ENCODE measurements at regions not wholly inside any gene's neighbourhood (a gene's known extent, or its start where the extent isn't known, plus 50 kb on each side); places are given as distances from the start of the nearest gene placed in this dataset.
"Not testable (repeated sequence)": the region's sequence is repeated elsewhere in the genome, so short reads cannot be mapped to it uniquely, and the experiment has no call there.

DNA sequence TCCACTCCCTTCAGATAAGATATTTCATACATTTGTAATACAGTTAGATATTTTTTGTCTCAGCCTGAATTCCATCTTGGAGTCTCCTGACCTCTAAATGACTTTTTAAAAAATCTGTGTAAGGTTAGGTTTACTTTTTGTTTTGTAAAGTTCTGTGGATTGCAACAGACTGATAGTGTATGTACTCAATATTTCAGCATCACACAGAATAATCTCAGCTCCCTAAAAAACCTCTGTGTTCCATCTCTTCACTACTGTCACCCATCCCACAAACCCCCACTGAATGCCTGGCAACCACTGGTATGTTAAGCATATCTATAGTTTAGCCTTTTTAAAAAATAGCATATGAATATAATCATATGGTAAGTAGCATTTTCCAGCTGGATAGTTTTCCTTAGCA lies 951.1 kb upstream of the ADAMTS5 start:
- H3K36me3 ChIP-seq (ENCODE audit: insufficient read depth, low read length); H3K4me2 ChIP-seq (ENCODE audit: insufficient read depth, low read length); H2AFZ ChIP-seq (ENCODE audit: low read length); H4K20me1 ChIP-seq (ENCODE audit: insufficient read depth, low read length); H3K9me3 ChIP-seq (ENCODE audit: low read depth, low read length); H3K27ac ChIP-seq (ENCODE audit: low read depth, low read length); H3K79me2 ChIP-seq (ENCODE audit: insufficient read depth, low read length); H3K4me3 ChIP-seq (ENCODE audit: insufficient read depth, low read length); H3K27me3 ChIP-seq (ENCODE audit: insufficient read depth, low read length); H3K4me1 ChIP-seq (ENCODE audit: insufficient read depth, low read length); DNase-seq (ENCODE audit: insufficient read length, low spot score, missing footprints): not testable (repeated sequence)

DNA sequence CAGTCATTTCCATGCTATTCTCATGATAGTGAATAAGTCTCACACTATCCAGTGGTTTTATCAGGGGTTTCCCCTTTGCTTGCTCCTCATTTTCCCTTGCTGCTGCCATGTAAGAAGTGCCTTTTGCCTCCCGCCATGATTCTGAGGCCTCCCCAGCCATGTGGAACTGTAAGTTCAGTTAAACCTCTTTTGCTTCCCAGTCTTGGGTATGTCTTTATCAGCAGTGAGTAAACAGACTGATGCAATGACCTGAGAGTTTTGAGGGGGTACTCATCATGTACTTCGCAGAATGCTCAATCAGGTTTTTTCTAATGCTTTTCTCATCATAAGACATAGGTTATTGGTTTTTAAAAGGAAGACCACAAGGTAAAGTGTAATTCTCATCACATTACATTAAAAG lies 949.4 kb upstream of the ADAMTS5 start:
- H2AFZ ChIP-seq (ENCODE audit: low read length); H3K27ac ChIP-seq (ENCODE audit: low read depth, low read length); H3K27me3 ChIP-seq (ENCODE audit: insufficient read depth, low read length); H3K9me3 ChIP-seq (ENCODE audit: low read depth, low read length); H3K79me2 ChIP-seq (ENCODE audit: insufficient read depth, low read length); DNase-seq (ENCODE audit: insufficient read length, low spot score, missing footprints); H3K36me3 ChIP-seq (ENCODE audit: insufficient read depth, low read length); H3K4me2 ChIP-seq (ENCODE audit: insufficient read depth, low read length); H3K4me3 ChIP-seq (ENCODE audit: insufficient read depth, low read length); H3K4me1 ChIP-seq (ENCODE audit: insufficient read depth, low read length); H4K20me1 ChIP-seq (ENCODE audit: insufficient read depth, low read length): not testable (repeated sequence)

DNA sequence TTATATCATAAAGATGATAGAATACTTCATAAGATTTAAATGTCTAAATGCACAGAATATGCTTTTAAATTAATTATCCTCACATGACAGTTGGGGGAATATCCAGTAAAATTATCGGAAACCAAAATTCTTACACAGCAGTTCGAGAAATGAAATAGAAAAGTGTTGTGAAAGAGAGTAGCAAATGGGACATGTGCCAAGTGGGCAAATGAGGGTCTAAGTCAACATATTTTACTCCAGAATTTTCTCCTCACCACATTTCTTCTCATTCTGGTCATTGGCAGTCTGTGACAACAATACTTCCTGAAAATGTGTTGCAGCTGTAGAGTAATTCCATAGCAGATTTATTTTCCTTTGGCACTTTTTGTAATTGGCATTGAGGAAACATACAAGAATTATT lies 945.2 kb upstream of the ADAMTS5 start:
- H3K4me2 ChIP-seq (ENCODE audit: insufficient read depth, low read length); H3K27me3 ChIP-seq (ENCODE audit: insufficient read depth, low read length); DNase-seq (ENCODE audit: insufficient read length, low spot score, missing footprints); H3K36me3 ChIP-seq (ENCODE audit: insufficient read depth, low read length); H3K4me3 ChIP-seq (ENCODE audit: insufficient read depth, low read length); H3K27ac ChIP-seq (ENCODE audit: low read depth, low read length); H3K4me1 ChIP-seq (ENCODE audit: insufficient read depth, low read length); H3K9me3 ChIP-seq (ENCODE audit: low read depth, low read length); H4K20me1 ChIP-seq (ENCODE audit: insufficient read depth, low read length); H2AFZ ChIP-seq (ENCODE audit: low read length); H3K79me2 ChIP-seq (ENCODE audit: insufficient read depth, low read length): not testable (repeated sequence)

DNA sequence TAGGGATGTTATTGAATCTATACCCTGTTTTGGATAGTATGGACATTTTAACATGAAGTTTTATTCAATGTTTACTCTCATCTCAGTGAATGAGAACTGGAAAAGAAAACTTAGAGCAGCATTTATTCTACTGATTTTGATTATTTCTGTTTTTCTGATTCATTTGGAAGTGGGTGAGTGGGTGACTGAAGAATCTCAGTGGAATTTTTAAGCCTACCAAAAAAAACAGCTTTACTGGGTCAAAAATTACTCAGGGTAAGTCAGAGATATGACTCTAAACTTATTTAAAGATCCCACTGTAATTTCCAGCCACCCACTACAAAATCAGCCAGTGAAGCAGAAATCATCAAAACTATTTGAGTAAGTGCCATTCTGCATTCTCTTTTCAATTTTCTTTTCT lies 942.6 kb upstream of the ADAMTS5 start:
- not testable (repeated sequence) for H3K79me2 ChIP-seq (ENCODE audit: insufficient read depth, low read length); H3K9me3 ChIP-seq (ENCODE audit: low read depth, low read length); H3K36me3 ChIP-seq (ENCODE audit: insufficient read depth, low read length); H3K27me3 ChIP-seq (ENCODE audit: insufficient read depth, low read length); H3K4me1 ChIP-seq (ENCODE audit: insufficient read depth, low read length); H3K4me3 ChIP-seq (ENCODE audit: insufficient read depth, low read length); H4K20me1 ChIP-seq (ENCODE audit: insufficient read depth, low read length); DNase-seq (ENCODE audit: insufficient read length, low spot score, missing footprints); H2AFZ ChIP-seq (ENCODE audit: low read length)
- H3K4me2 ChIP-seq (ENCODE audit: insufficient read depth, low read length) = peak overlapping the region; percentile 40
- H3K27ac ChIP-seq (ENCODE audit: low read depth, low read length) = peak overlapping the region; percentile 90

DNA sequence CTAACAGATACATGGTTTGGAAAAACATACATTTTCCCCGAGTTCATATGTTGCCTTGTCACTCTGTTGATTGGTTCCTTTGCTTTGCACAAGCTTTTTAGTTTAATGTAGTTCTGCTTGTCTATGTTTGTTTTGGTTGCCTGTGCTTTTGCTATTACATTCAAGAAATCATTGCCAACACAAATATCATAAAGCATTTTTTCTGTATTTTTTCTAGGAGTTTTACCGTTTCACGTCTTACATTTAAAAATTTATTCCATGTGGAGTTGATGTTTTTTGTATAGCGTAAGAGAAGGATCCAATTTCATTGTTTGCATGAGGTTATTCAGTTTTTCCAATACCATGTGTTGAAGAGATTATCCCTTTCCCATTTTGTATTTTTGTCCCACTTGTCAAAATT lies 941.9 kb upstream of the ADAMTS5 start:
- H3K79me2 ChIP-seq (ENCODE audit: insufficient read depth, low read length); H3K27me3 ChIP-seq (ENCODE audit: insufficient read depth, low read length); H2AFZ ChIP-seq (ENCODE audit: low read length); H3K9me3 ChIP-seq (ENCODE audit: low read depth, low read length); H3K4me1 ChIP-seq (ENCODE audit: insufficient read depth, low read length); H4K20me1 ChIP-seq (ENCODE audit: insufficient read depth, low read length); H3K36me3 ChIP-seq (ENCODE audit: insufficient read depth, low read length); H3K4me3 ChIP-seq (ENCODE audit: insufficient read depth, low read length); DNase-seq (ENCODE audit: insufficient read length, low spot score, missing footprints): not testable (repeated sequence)
- Histone ChIP-seq H3K27ac (ENCODE audit: low read depth, low read length) (peak overlapping the region; percentile 90), H3K4me2 (ENCODE audit: insufficient read depth, low read length) (peak overlapping the region; percentile 40)

DNA sequence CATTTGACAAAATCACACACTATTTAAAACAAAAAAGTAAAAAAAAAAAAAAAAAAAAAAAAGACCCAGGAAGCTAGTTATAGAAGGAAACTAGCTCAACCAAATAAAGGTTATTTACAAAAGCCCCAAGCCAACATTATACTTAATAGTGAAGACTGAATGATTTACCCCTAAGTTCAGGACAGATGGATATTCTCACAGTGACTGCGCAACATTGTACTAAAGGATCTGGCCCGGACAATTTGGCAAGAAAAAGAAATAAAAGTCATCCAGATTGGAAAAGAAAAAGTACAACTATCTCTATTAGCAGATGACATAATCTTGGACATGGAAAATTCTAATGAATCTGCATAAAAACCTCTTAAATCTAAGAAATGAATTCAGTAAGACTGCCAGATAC lies 936.0 kb upstream of the ADAMTS5 start:
- not testable (repeated sequence) for H3K27ac ChIP-seq (ENCODE audit: low read depth, low read length); DNase-seq (ENCODE audit: insufficient read length, low spot score, missing footprints)

DNA sequence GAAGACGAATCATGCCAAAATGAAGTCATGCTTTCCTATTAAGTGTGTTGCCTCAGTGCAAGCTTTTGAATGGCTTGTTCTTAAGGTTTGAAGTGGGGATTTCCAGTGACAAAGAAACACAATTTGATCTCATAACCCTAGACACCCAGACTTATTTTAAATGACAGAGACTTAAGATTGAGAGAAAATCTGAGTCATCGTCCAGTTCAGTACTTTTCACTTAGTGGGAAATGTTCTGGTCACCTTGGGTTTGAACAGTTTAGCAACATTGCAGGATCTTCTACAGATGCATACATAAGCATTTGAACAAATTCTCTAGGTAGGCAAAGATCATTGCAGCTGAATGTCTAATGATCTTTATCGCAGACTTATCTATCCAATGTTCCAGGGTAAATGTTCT lies 926.7 kb upstream of the ADAMTS5 start:
- not testable (repeated sequence) for H3K27me3 ChIP-seq (ENCODE audit: insufficient read depth, low read length); H3K36me3 ChIP-seq (ENCODE audit: insufficient read depth, low read length); H3K79me2 ChIP-seq (ENCODE audit: insufficient read depth, low read length); H3K4me1 ChIP-seq (ENCODE audit: insufficient read depth, low read length); H3K4me2 ChIP-seq (ENCODE audit: insufficient read depth, low read length); DNase-seq (ENCODE audit: insufficient read length, low spot score, missing footprints); H2AFZ ChIP-seq (ENCODE audit: low read length); H4K20me1 ChIP-seq (ENCODE audit: insufficient read depth, low read length); H3K27ac ChIP-seq (ENCODE audit: low read depth, low read length); H3K4me3 ChIP-seq (ENCODE audit: insufficient read depth, low read length); H3K9me3 ChIP-seq (ENCODE audit: low read depth, low read length)

More for the DNA sequence above, 936.0 kb upstream of the ADAMTS5 start:
- H3K9me3 ChIP-seq (ENCODE audit: low read depth, low read length); H3K4me1 ChIP-seq (ENCODE audit: insufficient read depth, low read length); H3K27me3 ChIP-seq (ENCODE audit: insufficient read depth, low read length); H4K20me1 ChIP-seq (ENCODE audit: insufficient read depth, low read length); H2AFZ ChIP-seq (ENCODE audit: low read length); H3K4me2 ChIP-seq (ENCODE audit: insufficient read depth, low read length); H3K4me3 ChIP-seq (ENCODE audit: insufficient read depth, low read length); H3K79me2 ChIP-seq (ENCODE audit: insufficient read depth, low read length); H3K36me3 ChIP-seq (ENCODE audit: insufficient read depth, low read length): not testable (repeated sequence)

DNA sequence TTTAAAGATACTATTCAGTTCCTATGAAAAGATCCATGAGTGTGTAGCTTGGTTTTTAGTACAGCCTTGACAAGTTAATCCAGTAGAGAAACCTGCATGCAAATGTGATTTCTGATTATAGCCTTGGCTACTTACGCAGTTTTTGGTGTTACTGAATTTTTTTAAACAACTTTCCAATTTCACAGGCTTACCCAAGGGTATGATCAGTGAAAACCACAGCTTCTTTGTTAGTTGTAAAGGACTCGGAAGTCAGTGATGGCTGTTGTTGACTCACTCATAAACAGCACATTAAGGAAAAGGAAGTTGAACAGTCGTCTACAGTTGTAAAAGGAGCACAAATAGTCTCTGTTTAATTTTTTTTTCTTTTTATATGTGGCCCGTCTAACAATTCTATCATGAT lies 924.6 kb upstream of the ADAMTS5 start:
- H4K20me1 ChIP-seq (ENCODE audit: insufficient read depth, low read length); H3K4me3 ChIP-seq (ENCODE audit: insufficient read depth, low read length); H3K27ac ChIP-seq (ENCODE audit: low read depth, low read length); H3K79me2 ChIP-seq (ENCODE audit: insufficient read depth, low read length); H3K27me3 ChIP-seq (ENCODE audit: insufficient read depth, low read length); H3K4me1 ChIP-seq (ENCODE audit: insufficient read depth, low read length); H3K9me3 ChIP-seq (ENCODE audit: low read depth, low read length); DNase-seq (ENCODE audit: insufficient read length, low spot score, missing footprints); H3K36me3 ChIP-seq (ENCODE audit: insufficient read depth, low read length); H3K4me2 ChIP-seq (ENCODE audit: insufficient read depth, low read length): not testable (repeated sequence)
- peak overlapping the region; percentile 56 for H2AFZ ChIP-seq (ENCODE audit: low read length)

DNA sequence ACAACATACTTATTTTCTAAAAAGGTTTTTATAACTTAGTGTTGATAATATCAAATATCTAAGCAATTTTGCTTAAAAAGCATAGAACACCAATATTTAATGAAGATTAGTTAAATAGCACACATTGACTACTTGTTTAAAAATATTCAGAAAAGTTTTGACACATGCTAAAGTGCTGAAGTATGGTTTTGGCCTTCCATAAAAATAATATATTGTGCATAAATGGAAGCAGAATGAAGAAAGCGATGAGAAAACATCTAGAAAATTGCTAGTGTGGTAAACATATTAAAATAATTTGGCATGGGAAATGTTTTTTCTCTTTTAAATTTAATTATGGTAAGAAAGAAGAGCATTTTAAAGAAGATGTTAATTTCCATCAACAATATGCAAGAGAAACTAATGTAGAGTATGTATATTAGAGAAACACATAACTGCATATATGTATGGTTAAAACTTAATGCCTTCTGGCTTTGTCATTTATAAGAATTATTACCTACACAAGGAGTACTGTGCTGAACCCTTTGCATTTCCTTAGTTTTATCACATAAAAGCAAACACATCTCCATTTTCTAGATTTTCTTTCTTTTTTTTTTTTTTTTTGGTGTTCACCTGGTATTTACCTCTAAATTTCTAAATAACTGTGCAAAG lies 921.0 kb upstream of the ADAMTS5 start:
- H3K79me2 ChIP-seq (ENCODE audit: insufficient read depth, low read length); H3K36me3 ChIP-seq (ENCODE audit: insufficient read depth, low read length); H3K27ac ChIP-seq (ENCODE audit: low read depth, low read length); H3K9me3 ChIP-seq (ENCODE audit: low read depth, low read length); H3K27me3 ChIP-seq (ENCODE audit: insufficient read depth, low read length); H2AFZ ChIP-seq (ENCODE audit: low read length); H3K4me3 ChIP-seq (ENCODE audit: insufficient read depth, low read length); H3K4me1 ChIP-seq (ENCODE audit: insufficient read depth, low read length); DNase-seq (ENCODE audit: insufficient read length, low spot score, missing footprints); H3K4me2 ChIP-seq (ENCODE audit: insufficient read depth, low read length); H4K20me1 ChIP-seq (ENCODE audit: insufficient read depth, low read length): not testable (repeated sequence)

Measured in osteoblast (primary cell).